NOMO-1 treated with dmso at 0.1 percent for 144 hours (cell line): ENCODE measurements at regions not wholly inside any gene's neighbourhood (a gene's known extent, or its start where the extent isn't known, plus 50 kb on each side); places are given as distances from the start of the nearest gene placed in this dataset.
"Not testable (repeated sequence)": the region's sequence is repeated elsewhere in the genome, so short reads cannot be mapped to it uniquely, and the experiment has no call there.

Source experiments
- DNase-seq: peaks from one replicate; lab custom pipeline; 2025; ENCODE audit not compliant: unreplicated experiment; lab: John Stamatoyannopoulos, UW

GRCh38 chr18:38565513-38565912 lies 999.9 kb upstream of the CELF4 start:
- DNase-seq: no peak

- no peak for DNase-seq
Observed at GRCh38 chr18:38563396-38563980, 997.9 kb upstream of the CELF4 start.

- DNase-seq: no peak
Observed at GRCh38 chr18:38557006-38557405, 991.4 kb upstream of the CELF4 start.

GRCh38 chr18:38552732-38553321 lies 987.2 kb upstream of the CELF4 start:
- no peak for DNase-seq

- no peak for DNase-seq
Observed at GRCh38 chr18:38551881-38552280, 986.3 kb upstream of the CELF4 start.

- no peak for DNase-seq
Observed at GRCh38 chr18:38545071-38545470, 979.5 kb upstream of the CELF4 start.

- no peak for DNase-seq
Observed at GRCh38 chr18:38539856-38540255, 974.3 kb upstream of the CELF4 start.

GRCh38 chr18:38539371-38539770 lies 973.8 kb upstream of the CELF4 start:
- no peak for DNase-seq

GRCh38 chr18:38534073-38534472 lies 968.5 kb upstream of the CELF4 start:
- no peak for DNase-seq

- DNase-seq: no peak
Observed at GRCh38 chr18:38526922-38527321, 961.3 kb upstream of the CELF4 start.

GRCh38 chr18:38525039-38525438 lies 959.4 kb upstream of the CELF4 start:
- no peak for DNase-seq

- no peak for DNase-seq
Observed at GRCh38 chr18:38520786-38521185, 955.2 kb upstream of the CELF4 start.

- no peak for DNase-seq
Observed at GRCh38 chr18:38502539-38502938, 936.9 kb upstream of the CELF4 start.

- no peak for DNase-seq
Observed at GRCh38 chr18:38497266-38497665, 931.7 kb upstream of the CELF4 start.

- DNase-seq: no peak
Observed at GRCh38 chr18:38496222-38496793, 930.7 kb upstream of the CELF4 start.

- no peak for DNase-seq
Observed at GRCh38 chr18:38494065-38494464, 928.5 kb upstream of the CELF4 start.

GRCh38 chr18:38491195-38491594 lies 925.6 kb upstream of the CELF4 start:
- no peak for DNase-seq

- not testable (repeated sequence) for DNase-seq
Observed at GRCh38 chr18:38489721-38490120, 924.1 kb upstream of the CELF4 start.

GRCh38 chr18:38487521-38487920 lies 921.9 kb upstream of the CELF4 start:
- DNase-seq: no peak

GRCh38 chr18:38483326-38483725 lies 917.7 kb upstream of the CELF4 start:
- no peak for DNase-seq

- no peak for DNase-seq
Observed at GRCh38 chr18:38481576-38481975, 916.0 kb upstream of the CELF4 start.

- DNase-seq: no peak
Observed at GRCh38 chr18:38475686-38476085, 910.1 kb upstream of the CELF4 start.

GRCh38 chr18:38473535-38473934 lies 907.9 kb upstream of the CELF4 start:
- DNase-seq: no peak
